ENCODE measurements at regions not wholly inside any gene's neighbourhood (a gene's known extent, or its start where the extent isn't known, plus 50 kb on each side); places are given as distances from the start of the nearest gene placed in this dataset.

DNA sequence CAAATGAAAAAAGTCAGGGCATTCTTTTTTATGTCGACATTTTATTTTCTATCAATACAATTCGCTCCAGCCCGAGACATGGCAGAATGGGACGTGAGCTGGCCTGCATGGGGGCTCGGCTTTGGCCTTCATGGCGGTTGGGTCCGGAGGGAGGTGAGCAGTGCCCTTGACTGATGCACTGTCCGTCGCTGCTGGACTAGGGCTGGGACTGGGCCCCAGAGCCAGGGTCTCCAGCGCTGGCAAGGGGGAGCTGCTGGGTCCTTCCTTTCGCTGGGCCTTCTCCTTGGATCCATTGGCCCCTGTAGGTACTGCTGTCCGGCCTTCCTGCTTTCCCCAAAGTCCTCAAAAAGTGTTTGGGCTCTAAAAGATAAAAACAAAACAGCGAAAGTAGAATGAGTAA lies 124.6 kb downstream of the EDN3 start:
- no peak overlapping the region for H3K23ac ChIP-seq (ENCODE audit: insufficient read length, low read depth, low read length)
- no peak overlapping the region for H3K4ac ChIP-seq (ENCODE audit: low read depth, low read length)
- no peak overlapping the region for H2BK12ac ChIP-seq (ENCODE audit: insufficient read length, low read depth, low read length)
- H3K79me2 ChIP-seq (ENCODE audit: insufficient read depth, low read length), result no peaks in the 10 kb centered on the region
- H3K4me1 Mint-ChIP-seq, result 0 out of 4 replicates have a peak, but pooled peaks cover 5% of the 10 kb centered on the region in 2 experiments
- no peaks in the 10 kb centered on the region for H3K9me3 ChIP-seq (ENCODE audit: control insufficient read depth, low read depth, low read length)
- no peak overlapping the region for H2BK20ac ChIP-seq (ENCODE audit: low read depth, low read length, poor library complexity, severe bottlenecking)
- H2AK5ac ChIP-seq (ENCODE audit: insufficient read length, low read length), result no peak overlapping the region
- H3K14ac ChIP-seq (ENCODE audit: insufficient read depth, low read length), result no peak overlapping the region
- no peaks in the 10 kb centered on the region for H3K79me1 ChIP-seq (ENCODE audit: insufficient read depth, low read depth, low read length, poor library complexity, severe bottlenecking)
- no CpG with 5 or more reads among the region's 13 CpGs for WGBS (ENCODE audit: extremely low coverage, insufficient read length, low lambda C conversion rate)
- no peak overlapping the region for H3T11ph ChIP-seq (ENCODE audit: low read length)
- no peak overlapping the region for H2AFZ ChIP-seq (ENCODE audit: low read length)
- H3K23me2 ChIP-seq (ENCODE audit: insufficient read length, low read depth, low read length, poor library complexity, severe bottlenecking), result no peaks in the 10 kb centered on the region
- no peak overlapping the region for H2BK5ac ChIP-seq (ENCODE audit: insufficient read length, low read length)
- DNase-seq, result no peak
- H3K9ac ChIP-seq (ENCODE audit: extremely low read depth, insufficient read length, low read length), result no peak overlapping the region
- peaks cover 7% of the 10 kb centered on the region; the same call in 1 of the 2 replicates for H3K27me3 Mint-ChIP-seq (ENCODE audit: low read depth)
- H3K4me1 ChIP-seq (ENCODE audit: insufficient read depth, low read length), result no peaks in the 10 kb centered on the region
- TF ChIP-seq, protein P1, sequence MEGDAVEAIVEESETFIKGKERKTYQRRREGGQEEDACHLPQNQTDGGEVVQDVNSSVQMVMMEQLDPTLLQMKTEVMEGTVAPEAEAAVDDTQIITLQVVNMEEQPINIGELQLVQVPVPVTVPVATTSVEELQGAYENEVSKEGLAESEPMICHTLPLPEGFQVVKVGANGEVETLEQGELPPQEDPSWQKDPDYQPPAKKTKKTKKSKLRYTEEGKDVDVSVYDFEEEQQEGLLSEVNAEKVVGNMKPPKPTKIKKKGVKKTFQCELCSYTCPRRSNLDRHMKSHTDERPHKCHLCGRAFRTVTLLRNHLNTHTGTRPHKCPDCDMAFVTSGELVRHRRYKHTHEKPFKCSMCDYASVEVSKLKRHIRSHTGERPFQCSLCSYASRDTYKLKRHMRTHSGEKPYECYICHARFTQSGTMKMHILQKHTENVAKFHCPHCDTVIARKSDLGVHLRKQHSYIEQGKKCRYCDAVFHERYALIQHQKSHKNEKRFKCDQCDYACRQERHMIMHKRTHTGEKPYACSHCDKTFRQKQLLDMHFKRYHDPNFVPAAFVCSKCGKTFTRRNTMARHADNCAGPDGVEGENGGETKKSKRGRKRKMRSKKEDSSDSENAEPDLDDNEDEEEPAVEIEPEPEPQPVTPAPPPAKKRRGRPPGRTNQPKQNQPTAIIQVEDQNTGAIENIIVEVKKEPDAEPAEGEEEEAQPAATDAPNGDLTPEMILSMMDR (conservative IDR thresholded peaks at IDR 0.05), result no peak
- H3K27ac ChIP-seq (ENCODE audit: insufficient read length, low read depth, low read length), result no peak overlapping the region
- H3K18ac ChIP-seq (ENCODE audit: insufficient read length, low read depth, low read length), result no peak overlapping the region
- H2BK120ac ChIP-seq (ENCODE audit: low read depth, low read length, poor library complexity, severe bottlenecking), result no peak overlapping the region
- H3K4me2 ChIP-seq (ENCODE audit: insufficient read depth, insufficient read length, low read length), result no peak overlapping the region
- no peaks in the 10 kb centered on the region for H3K27me3 ChIP-seq (ENCODE audit: insufficient read depth, low read length)
- no peaks in the 10 kb centered on the region for H4K20me1 ChIP-seq (ENCODE audit: control insufficient read depth, insufficient read depth, insufficient read length)
- H3K4me3 Mint-ChIP-seq, result no peak overlapping the region
- peaks cover 0 to 4% of the 10 kb centered on the region in 2 experiments; a peak in 3 of 5 replicates for H3K9me3 Mint-ChIP-seq
- no peak overlapping the region for H3K27ac Mint-ChIP-seq
- H2BK15ac ChIP-seq (ENCODE audit: low read depth, low read length), result no peak overlapping the region
- H3K56ac ChIP-seq (ENCODE audit: insufficient read length, low read depth, low read length), result no peak overlapping the region
- no peaks in the 10 kb centered on the region; a peak in 1 of 7 replicates for H3K36me3 Mint-ChIP-seq (ENCODE audit: insufficient read depth in 1 of 3, low read depth in 3 of 3)
- no peak overlapping the region for H4K91ac ChIP-seq (ENCODE audit: insufficient read length, low read depth, low read length)
- H4K5ac ChIP-seq (ENCODE audit: insufficient read length, low read depth, low read length), result no peak overlapping the region
- H4K8ac ChIP-seq (replicated peaks; ENCODE audit: insufficient read length, low read depth, low read length), result no peak overlapping the region

Measured in H9 (cell line).